Stimulated activated naive CD4-positive, alpha-beta T cell treated with Interleukin-2 at 50 U/mL for 16 hours (primary cell): ENCODE measurements at regions not wholly inside any gene's neighbourhood (a gene's known extent, or its start where the extent isn't known, plus 50 kb on each side); places are given as distances from the start of the nearest gene placed in this dataset.

Source experiments
- DNase-seq: peaks from one replicate; lab custom pipeline; 2025; lab: John Stamatoyannopoulos, UW

DNA sequence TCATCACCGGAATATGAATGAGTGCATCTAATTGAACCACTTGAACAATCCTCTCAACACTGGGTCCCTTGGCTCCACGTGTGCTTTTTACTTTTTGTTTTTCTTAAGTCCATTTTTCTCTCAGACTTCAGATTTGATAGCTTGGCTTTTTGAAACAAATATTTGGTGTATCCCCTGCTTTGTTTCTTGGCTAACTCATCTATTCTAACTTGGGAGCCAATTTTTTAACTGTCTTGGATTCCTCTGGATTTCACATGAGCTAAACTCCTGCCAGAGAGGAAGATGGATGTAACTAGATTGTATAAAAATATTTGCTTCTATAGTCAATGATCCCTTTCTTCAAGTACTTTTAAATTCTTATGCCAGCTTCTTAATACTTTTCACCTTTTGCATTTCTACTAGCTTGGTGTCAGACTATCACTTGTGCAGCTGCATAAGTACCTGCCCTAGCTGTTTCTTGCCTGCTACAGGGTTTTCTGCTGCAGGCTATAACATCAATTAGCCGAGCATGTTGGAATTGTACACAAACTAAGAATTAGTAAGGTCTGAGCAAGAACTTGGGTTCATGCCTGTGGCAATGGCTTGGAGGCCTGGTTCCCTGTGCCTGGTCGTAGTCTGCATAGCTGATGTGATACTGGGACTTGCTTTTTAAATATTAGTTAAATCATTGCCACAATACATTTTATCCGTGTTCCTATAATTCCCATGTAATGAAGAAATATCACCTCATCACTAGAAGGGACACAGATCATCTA is 281.5 kb downstream of the EN1 start:
- no peak for DNase-seq

DNA sequence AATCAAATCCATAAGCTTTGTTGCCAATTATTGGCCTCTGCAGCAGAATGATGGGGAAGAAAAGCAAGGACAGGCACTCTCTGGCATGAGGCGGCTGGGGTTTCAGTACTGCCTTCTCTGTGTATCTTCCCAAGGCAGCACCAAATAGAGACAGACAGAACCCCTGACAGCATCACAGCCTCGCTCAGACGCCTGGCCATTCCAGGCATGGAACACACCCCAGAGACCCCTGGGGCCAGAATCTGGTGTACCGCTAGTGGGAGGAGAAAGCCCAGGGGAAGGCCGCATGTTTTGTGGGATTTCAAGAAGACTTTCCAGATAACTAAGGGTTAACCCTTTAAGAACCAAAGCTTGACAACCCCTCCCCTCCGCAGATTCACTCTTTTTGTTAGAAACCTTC is 282.1 kb downstream of the EN1 start:
- DNase-seq, result no peak

DNA sequence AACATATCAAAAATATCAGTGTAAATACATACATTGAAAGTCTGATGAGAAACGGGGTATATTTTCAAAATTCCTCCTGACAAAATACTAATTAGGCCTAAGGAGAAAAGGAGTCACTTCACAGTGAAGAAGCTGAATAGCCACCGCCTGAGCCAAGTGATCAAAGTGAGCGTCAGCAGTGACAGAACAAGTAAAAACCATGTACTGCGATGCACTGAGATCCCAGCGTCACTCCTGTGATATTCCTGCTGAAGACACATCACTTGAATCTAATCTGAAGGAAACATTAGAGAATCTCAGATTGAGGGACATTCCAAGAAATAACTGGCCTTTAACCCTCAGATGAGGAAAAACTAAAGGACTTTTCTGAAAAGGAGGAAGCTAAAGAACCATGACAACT is 285.3 kb downstream of the EN1 start:
- no peak for DNase-seq

DNA sequence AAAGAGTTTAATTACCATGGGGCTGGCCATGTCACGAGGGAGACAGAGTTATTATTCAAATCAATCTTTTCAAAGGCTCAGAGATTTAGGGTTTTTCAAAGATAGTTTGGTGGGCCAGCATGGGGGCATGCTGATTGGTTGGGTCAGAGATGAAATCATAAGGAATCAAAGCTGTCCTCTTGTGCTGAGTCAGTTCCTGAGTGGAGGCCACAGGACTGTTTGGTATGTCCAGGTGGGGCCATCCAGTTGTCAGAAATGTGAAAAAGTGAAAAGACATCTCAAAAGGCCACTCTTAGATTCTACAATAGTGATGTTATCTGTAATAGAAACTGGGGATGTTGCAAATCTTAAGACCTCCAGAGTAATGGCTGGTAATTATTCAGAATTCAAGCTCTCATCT is 288.6 kb downstream of the EN1 start:
- DNase-seq, result no peak

DNA sequence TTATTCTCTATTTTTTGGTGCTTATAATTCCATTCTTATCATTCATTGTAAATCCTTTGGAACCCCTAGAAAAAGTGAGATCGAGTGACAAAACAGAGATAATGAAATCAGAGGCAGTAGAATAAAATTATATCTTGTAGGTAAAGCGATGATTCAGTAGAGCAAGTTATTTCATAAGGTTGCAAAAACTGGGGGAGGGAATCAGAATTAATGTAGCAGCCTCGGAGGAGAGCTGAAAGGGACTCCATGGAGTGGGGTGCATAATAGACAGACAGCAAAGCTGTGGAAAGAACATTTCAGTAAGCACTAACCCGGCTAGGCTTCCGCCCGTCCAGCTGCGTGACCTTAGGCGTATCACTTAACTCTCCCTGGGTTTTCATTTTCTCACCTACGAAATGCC is 289.7 kb downstream of the EN1 start:
- no peak for DNase-seq

DNA sequence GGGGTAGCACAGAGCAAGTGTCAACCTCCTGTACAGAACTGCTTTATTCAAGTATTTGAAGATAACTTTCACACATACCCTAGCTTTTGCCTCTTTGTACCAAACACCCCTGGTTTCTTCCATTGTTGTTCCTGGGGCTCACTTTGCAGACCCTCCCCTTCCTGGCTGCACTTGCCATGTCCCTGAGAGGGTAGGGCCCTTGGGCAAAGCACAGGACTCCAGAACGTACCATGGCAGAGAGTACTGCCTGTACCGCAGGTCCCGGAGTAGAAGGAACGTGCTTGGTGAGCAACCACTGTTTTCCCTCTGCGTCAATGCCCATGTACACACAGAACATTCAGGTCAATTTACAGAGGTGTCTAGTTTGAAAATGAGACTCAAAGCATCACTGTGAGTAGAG is 290.4 kb downstream of the EN1 start:
- no peak for DNase-seq

DNA sequence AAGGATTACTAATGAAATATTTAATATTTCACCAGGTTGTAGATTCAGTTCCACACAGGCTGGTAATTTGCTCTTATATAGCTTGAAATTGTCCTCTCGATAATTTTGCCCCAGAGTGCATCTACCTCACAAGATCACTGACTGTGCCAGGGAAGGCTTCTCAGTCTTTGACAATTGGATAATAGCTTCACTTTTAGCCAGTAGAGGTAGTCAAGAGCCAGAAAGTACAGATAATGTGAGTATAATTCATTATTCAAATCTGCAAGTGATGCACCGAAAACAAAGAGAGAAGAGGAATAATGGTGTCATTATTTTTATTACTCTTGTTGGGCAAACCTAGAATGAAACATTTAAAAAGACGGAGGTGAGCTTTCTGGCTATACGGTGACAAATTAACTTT is 292.8 kb downstream of the EN1 start:
- DNase-seq, result no peak

DNA sequence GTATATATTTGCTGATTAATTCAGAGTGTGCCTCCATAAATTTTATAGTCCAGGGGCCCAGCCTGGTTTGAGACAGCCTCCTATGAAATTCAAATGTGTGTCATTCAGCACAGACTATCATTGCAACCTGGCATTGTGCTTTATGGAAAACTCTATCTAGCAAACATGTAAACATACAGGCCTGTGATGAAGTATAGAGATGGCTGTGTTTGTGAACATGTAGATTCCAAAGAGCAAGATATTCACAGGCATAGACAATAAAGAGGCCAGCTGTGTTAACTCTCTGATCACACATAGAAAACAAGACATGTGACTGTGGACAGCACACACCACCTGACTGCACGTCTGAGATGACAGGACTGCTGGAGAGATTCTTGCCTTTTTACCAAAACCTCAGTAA is 297.9 kb downstream of the EN1 start:
- DNase-seq, result no peak

DNA sequence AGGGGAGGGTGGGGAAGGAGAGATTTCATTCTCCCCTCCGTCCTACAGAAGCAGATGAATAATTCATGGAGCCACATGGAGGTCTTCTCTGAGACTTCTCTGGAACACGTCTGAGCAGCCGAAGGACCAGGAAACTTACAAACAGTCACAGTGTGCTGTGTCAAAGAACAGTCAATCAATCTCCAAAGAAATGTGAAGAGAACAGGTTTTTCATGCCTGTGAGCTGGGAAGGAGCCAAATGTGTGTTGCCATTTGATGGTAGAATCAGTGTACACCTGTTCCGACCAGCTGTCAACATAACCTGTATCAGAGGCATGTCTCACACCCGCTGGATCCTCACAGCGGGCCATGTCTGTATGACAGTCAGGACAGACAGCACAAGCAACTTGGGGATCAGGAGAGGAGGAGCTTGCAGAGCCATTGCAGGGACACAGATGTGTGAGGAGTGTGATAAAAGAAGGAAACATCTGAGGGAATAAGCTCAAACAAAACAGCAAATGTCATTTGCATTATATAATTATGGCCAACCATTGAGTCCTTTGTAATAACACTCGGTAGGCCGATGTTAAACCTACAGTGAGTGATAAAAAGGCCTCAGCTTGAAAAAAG is 298.5 kb downstream of the EN1 start:
- DNase-seq, result no peak

DNA sequence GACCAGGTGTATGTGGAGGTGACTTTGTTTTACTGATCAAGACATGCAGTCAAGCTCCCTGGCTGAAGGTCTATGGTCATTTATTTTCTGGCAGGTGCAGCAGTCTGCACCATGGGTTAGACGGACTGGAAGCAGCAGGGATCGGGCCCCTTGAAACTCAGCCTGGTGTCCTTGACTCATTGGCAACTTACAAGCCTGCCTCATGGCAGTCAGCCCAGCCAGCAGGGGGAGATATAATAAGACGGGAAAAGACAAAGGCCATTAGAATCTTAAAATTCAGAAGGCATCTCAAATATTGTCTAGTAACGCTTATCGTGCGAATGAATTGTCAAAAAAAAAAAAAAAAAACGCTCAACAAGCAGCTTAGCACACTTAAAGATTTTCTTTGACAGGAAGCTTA is 308.2 kb downstream of the EN1 start:
- no peak for DNase-seq

DNA sequence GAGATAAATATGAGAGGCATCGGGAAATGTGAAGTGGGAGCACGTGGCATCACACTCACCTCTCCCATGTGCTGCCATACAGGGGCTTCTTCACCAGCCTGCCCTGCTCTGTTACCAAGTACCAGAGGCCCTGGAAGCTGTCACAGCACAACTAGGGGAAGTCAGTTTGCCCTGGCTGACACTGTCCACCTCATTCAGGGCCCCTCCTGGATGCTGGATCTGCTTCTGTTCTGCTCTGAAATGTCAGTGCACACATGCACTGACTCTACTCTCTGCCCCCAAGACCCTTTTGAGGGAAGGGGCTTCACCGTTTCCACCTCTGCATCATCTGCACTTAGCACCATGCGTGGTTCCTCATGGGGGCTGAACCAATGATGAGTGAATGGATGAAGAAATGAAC is 311.1 kb downstream of the EN1 start:
- DNase-seq, result no peak

DNA sequence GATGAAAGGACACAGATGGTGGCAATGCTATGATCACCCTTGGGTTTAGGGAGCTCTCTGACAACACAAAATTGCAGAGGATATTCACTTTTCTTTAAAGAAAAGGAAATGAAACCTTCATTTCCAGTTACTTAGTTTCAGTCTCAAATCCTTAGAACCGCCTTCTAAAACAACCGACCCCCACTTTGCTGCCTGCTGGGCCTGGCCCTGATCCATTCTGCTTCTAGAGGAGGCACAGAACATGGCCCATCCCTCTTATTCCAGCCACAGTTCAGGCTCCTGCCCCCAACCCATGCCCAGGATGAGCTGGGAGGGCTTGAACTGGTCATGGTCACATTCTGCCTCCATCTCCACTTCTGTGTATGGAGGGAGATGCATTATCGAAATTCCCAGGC is 311.6 kb downstream of the EN1 start:
- DNase-seq, result no peak

DNA sequence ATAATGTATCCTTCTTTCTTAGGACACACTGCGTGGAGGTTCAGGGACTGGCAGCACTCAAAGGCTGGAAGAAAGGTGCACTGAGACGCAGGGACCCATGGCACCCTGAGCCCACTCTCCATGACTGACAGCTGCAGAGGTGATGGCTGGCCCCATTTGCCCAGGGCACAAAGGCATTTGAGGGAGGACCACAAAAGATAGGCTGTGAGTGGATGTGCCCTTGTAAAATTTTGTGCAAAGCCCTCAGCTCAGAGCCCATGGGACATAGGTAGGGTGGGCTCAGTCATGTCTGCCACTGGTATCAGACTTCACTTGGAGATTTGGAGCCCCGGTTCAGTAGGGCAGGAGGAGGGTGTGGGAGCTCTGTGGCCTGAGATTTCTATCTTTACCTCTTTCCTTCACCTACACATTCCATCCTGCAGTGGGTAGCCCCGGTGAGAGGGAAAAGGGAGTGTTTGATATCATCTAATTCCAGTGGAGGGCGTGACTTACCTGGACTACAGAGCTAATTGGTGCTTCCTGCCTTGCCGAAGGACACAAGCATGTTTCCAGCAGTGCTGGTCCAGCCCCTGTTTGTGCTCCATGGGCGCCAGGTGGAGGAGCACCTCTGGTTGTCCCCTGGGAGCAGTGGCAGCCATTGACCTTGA is 312.2 kb downstream of the EN1 start:
- DNase-seq, result no peak

DNA sequence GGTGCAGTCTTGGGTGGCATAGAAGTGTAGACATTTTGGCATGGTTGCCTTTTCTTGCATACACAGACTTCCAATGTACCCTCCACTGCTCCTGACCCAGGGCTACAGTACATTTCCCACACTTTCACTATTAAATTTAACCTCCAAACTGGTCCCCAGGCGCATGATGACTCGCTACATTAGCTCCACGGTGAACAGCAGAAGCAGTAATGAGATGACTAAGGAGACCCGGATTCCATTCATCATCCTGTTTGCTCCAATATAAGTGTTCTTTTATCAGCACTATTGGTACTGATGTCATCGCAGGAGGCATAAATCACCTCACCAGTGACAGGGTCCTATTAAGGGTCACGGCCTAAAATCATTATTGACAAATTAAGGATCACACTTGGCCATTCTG is 316.5 kb downstream of the EN1 start:
- DNase-seq, result no peak

DNA sequence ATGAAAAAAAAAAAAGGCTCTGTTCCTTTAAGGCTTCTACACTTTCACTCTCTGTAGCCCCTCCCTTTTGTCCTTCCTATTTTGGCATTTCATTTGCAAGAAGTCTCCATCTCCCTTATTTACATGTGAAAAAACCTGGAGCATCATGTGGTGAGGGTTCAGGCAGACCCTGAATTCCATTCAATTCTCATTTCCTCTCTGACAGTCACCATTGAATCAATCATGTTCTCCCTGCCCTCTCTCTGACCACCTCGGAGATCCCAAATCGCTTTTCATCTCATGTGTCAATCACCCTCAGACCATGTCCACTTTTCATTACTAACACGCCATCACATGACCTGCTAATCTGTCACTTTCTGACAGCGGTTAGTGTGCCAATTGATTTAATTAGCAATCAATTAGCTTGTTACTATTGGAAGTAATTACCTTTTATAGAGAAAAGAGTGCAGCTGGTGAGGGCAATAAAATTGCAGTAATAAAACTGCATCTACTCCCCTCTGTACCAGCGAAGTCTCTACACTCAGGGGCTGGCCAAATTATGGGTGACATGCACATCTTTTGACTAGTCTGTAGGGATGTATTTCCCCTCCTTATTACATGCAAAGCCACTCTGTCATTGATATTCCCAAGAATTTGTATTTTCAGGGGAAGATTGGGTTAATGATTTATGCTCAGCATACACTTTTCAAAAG is 317.4 kb downstream of the EN1 start:
- no peak for DNase-seq

DNA sequence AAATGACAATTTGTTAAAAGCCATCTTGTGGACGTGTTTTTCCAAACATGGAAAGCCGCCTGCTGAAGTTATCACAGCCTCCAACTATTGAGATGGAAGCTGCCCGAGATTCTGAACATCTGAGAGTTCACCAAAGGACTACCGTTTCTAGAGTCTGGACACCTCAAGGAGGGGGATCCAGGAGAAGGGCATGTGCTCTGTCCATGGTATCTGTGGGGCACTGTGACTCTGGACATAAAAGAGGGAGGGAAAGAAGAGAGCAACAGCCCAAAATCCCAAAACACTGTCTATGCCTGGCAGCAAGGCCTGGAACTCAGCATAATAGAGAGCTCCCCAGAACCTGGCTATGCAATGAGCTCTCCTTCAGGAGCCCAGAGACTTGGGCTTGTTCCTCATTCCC is 319.9 kb downstream of the EN1 start:
- DNase-seq, result no peak

DNA sequence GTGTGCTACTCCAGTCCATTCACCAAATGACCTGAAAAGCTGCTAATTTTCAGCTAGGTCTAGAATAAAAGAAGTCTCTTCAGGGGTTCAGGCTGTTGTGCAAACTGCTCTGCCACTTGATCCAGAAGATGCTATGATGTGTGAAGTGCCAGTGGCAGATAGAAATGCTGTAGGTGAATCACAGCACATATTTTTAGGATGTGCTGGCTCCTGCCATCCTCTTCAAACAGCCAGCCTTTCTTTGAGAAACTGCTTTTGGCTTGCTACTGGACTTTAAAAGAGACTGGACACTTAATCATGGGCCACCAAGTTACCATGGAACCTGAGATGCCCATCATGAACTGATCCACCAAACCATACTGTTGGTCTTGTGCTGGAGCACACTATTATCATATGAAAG is 322.1 kb downstream of the EN1 start:
- DNase-seq, result no peak

DNA sequence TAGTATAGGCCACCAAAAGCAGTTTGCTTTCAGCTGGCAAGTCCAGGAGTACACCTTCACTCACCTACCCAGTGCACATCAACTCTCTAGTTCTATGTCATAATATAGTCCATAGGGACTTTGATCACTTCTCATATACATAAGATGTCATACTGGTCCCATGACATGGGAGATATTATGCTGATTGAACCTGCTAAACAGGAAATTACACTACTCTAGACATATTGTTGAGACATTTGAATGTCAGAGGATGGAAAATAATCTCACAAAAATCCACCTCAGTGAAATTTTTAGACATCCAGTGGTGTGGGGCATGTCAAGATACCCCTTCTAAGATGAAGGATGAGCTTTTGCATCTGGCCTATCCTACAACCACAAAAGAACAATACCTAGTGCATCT is 322.5 kb downstream of the EN1 start:
- DNase-seq, result no peak

DNA sequence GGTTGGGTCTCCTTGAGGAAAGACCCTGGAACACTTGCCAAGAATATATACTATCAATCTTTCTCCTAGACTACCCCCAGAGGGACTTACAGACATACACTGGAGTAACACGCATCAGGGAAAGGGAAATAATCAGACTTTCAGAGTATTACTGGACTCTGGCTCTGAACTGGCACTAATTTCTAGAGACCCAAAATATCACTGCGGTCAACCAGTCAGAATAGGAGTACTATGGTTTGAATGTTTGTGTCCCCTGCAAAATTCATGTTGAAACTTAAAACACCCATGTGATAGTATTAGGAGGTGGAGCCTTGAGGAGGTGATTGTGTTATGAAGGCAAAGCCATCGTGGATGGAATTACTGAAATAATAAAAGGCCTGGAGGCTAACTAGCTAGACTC is 323.7 kb downstream of the EN1 start:
- no peak for DNase-seq

DNA sequence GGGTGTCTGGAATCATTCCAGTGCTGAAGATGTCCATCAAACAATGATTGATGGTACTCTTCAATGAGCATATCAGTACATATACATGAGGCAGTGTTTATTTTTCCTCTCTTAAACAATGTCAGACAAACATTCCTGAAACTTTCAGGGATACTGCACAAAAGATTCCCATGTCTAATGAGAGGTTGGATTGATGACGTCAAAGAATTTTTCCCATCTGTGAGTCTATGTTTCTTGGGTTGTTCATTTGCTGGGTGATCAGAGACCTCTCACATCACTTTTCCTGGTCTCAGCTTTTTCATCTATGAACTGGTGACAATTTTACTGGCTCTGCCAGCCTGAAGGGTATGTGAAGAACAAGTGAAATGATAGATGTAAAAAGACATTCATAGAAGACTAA is 325.5 kb downstream of the EN1 start:
- DNase-seq, result no peak

DNA sequence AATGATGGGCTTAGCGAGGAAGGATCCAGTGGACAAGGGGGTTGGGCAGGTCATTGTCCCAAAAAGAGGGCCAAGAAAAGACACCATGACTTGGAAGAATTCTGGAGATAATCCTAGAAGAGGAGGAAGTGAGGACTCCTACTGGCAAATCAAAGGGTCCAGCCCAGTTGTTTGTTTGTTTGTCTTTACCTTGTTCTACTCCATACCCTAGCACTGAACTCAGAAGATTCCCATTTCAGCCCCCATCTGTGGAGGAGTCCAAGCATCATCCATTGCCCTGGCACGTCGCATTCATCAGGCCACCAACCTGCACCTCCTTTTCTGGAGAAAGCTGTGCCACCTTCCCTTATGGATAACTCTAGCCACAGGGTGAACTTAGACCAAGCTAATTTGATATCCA is 326.2 kb downstream of the EN1 start:
- DNase-seq, result no peak

DNA sequence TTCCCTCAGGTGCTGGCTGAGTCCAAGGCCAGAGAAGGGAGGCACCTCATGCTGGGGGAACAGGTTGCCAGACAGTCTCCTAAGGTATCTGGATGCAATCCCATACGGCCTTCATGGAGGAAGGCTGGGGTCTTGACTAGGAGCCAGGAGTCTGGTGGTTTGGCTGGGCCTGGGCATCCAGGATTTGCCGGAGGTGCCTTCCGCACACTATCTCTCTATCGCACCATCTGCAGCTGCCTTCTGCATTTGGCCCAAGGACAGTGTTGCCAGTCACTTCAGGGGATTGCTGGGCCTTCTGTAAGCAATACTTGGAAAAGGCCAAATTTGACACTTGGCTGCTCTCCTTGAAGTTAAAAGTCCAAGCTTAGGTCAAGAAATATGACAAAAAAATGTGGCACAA is 327.2 kb downstream of the EN1 start:
- DNase-seq, result no peak

DNA sequence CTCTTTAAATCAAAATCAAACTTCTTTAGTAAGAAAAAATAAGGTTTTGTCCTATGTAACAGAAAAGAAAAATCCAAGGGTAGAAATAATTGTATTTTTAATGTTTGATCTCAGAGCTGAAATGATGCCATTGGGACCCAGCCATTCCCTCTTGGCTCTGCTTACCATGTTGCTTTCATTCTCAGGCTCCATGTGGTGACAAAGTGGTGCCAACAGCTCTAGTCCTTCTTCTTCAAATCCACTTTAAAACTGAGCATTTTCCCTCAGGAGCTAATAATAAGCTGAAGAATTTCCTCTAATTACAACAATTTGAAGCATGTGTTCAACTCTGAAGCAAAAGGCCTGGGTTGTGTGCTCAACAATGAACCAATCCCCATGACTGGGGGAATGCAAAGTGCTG is 327.9 kb downstream of the EN1 start:
- DNase-seq, result no peak
